ENCODE measurements at regions not wholly inside any gene's neighbourhood (a gene's known extent, or its start where the extent isn't known, plus 50 kb on each side); places are given as distances from the start of the nearest gene placed in this dataset.
A peak's percentile ranks its signal among the peaks of the same experiment; 100 is the strongest.
"Not testable (repeated sequence)": the region's sequence is repeated elsewhere in the genome, so short reads cannot be mapped to it uniquely, and the experiment has no call there.

DNA sequence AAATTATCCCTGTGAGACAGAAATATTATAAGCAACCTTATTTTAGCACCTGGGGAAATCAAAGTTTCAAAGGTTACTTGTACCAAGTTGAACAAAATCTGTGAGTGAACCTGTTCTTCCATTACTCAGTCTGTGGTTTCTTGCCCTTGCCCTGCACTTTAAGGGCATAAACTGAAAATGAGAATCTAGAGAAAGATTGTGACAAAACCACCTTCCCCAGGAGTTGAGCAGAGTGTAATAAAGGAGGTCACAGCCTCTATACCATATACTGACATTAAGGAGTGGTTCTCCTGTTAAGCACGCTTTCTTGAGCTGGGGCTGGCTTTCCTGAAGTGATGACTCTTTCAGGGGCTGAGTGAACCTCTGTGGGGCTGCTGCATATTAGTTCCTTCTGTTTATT lies 143.4 kb downstream of the PDCD6IP start:
- TF ChIP-seq, protein P1, sequence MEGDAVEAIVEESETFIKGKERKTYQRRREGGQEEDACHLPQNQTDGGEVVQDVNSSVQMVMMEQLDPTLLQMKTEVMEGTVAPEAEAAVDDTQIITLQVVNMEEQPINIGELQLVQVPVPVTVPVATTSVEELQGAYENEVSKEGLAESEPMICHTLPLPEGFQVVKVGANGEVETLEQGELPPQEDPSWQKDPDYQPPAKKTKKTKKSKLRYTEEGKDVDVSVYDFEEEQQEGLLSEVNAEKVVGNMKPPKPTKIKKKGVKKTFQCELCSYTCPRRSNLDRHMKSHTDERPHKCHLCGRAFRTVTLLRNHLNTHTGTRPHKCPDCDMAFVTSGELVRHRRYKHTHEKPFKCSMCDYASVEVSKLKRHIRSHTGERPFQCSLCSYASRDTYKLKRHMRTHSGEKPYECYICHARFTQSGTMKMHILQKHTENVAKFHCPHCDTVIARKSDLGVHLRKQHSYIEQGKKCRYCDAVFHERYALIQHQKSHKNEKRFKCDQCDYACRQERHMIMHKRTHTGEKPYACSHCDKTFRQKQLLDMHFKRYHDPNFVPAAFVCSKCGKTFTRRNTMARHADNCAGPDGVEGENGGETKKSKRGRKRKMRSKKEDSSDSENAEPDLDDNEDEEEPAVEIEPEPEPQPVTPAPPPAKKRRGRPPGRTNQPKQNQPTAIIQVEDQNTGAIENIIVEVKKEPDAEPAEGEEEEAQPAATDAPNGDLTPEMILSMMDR (conservative IDR thresholded peaks at IDR 0.05; ENCODE audit: low read depth, low read length) = no peak
- DNase-seq (ENCODE audit: low read depth) = no peak
- H3K4me3 ChIP-seq (ENCODE audit: low read length) = no peak overlapping the region

DNA sequence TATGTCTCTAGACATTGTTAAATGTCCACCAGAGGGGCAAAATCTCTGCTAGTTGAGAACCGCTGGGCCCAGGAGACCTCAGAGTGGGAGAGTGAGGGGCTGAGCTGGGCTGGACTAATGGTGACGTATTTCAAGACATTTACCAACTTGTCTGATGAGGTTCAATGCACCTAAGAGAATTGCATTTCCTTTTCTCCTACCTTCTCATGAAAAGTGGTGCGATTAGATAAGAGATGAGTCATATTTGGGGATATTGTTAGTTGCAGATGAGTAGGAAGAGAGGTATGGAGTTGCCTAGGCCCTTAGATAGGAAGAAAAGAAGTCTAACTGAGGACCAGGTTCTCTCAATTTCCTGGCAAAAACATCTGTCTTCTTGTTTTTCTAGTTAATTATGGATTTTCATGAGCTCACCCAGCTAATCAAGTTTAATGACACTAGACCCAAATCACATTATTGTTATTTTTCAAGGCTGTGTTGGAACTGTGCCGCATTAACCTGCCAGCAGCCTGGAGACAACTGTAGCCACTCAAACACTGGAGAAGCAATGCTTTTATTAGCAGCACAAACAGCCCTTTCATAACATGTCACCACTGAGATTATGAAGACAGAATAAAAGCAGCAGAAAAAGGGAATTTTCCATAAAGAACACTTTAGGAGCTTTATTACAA lies 144.2 kb downstream of the PDCD6IP start:
- TF ChIP-seq, protein P1 (conservative IDR thresholded peaks at IDR 0.05; ENCODE audit: low read depth, low read length) = no peak
- H3K4me3 ChIP-seq (ENCODE audit: low read length) = no peak overlapping the region
- no peak for DNase-seq (ENCODE audit: low read depth)

- TF ChIP-seq, protein P1 (conservative IDR thresholded peaks at IDR 0.05; ENCODE audit: low read depth, low read length) = no peak
- H3K4me3 ChIP-seq (ENCODE audit: low read length) = no peak overlapping the region
- no peak for DNase-seq (ENCODE audit: low read depth)
These were observed 144.8 kb downstream of the PDCD6IP start for GRCh38 chr3:33943277-33943676.

- not testable (repeated sequence) for H3K4me3 ChIP-seq (ENCODE audit: low read length); DNase-seq (ENCODE audit: low read depth)
These were observed 148.2 kb downstream of the PDCD6IP start for GRCh38 chr3:33946612-33947011.

- DNase-seq (ENCODE audit: low read depth) = no peak
- no peak overlapping the region for H3K4me3 ChIP-seq (ENCODE audit: low read length)
- TF ChIP-seq, protein P1 (conservative IDR thresholded peaks at IDR 0.05; ENCODE audit: low read depth, low read length) = no peak
These were observed 149.1 kb downstream of the PDCD6IP start for GRCh38 chr3:33947272-33948195.

DNA sequence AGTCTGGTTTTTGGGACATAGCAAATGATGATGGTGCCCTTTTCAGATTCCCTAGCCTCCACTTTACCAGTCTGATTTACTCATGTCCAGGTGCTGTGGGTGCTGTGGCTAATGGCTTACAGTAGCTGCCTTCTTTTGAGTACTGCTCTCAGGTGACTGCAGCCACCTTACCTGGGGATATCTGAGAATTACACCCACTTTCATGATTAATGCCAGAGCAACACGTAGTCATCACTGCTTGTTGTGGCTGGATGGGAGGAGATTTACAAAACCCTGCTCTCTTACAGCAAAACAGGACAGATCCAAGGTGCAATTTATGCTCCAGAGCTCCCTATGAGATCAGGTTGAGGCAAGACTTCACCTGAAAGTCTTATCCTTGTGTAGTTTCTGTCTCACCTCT lies 150.6 kb downstream of the PDCD6IP start:
- no peak overlapping the region for H3K4me3 ChIP-seq (ENCODE audit: low read length)
- TF ChIP-seq, protein P1 (conservative IDR thresholded peaks at IDR 0.05; ENCODE audit: low read depth, low read length) = no peak
- DNase-seq (ENCODE audit: low read depth) = no peak

DNA sequence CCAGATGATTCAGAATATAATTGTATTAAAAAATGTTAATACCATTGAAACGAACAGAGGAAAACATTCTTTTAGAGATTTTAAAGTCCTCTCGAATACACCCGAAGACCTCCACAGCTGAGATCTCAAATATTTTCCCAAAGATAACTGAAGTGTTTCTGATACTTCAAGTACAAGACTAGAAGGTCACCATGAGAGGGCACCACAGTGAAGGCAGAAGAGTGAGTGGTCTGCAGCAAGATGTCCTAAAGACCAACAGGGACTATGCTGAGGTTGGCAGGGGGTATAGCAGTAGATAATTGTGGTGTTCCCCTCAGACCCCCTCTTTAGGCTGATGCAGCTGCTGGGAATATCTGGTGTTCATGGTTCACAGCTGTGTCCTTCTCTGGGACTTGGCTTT lies 156.5 kb downstream of the PDCD6IP start:
- H3K4me3 ChIP-seq (ENCODE audit: low read length) = no peak overlapping the region
- TF ChIP-seq, protein P1 (conservative IDR thresholded peaks at IDR 0.05; ENCODE audit: low read depth, low read length) = peak; percentile 38
- no peak for DNase-seq (ENCODE audit: low read depth)

Data from retinal pigment epithelial cell (primary cell).